ENCODE measurements at regions not wholly inside any gene's neighbourhood (a gene's known extent, or its start where the extent isn't known, plus 50 kb on each side); places are given as distances from the start of the nearest gene placed in this dataset.

DNA sequence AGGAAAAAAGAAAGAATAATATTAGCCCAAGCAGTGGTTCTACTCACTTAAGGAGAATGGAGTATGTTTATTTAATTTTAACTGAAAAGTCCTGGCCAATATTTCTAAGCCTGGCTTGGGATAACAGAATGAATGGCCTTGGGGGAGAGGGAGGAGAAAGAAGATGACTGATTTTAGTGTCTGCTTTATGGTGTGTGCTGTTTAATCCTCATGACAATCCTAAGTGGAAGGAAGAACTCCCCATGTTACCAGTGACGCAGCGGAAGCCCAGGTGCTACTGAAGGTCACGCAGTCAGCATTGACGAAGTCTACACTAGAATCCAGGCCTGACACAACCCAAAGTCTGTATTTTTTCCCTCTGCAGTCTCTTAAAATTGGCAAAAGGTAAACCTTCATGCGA is 50.5 kb downstream of the PALM2AKAP2 start:
- DNase-seq: no peak

GRCh38 chr9:109831998-109832658 is 52.1 kb downstream of the PALM2AKAP2 start:
- no peak for DNase-seq

DNA sequence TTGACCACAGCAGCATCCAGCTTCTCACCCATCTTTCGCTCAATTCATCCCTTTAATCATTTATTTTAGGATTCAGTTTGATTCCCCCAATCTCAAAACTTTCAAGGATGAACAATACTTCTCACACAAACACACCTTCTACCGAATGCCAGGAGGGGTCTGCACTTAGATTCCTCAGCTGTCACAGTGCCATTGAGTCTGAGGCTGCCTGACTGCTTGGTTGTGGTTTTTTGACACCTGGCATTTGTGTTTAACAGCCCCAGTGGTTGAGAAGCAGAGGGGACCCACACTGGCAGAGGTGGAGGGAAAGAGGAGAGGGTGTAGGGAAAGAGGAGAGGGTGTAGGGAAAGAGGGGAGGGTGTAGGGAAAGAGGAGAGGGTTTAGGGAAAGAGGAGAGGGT is 54.9 kb downstream of the PALM2AKAP2 start:
- DNase-seq: no peak

DNA sequence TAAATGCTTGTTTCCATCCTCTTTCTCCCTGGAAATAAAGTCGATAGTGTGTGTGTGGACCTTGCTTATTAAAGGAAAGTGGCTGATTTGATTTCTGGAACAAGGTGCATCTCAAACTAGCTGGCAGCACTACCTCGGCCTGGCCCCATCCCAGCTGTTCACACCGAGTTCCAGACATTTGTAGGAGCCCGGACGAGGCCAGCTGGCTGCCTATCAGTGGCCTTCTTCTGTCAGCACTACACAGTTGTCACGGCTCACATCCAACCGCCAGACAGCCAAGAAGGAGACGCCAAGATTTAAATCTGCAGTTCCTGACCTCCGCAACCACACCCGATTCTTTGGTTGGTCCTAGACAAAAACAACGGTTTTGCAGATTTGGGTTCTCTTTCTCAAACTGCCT is 63.6 kb downstream of the PALM2AKAP2 start:
- no peak for DNase-seq

- no peak for DNase-seq
Observed at GRCh38 chr9:109845226-109845625, 65.2 kb downstream of the PALM2AKAP2 start.

DNA sequence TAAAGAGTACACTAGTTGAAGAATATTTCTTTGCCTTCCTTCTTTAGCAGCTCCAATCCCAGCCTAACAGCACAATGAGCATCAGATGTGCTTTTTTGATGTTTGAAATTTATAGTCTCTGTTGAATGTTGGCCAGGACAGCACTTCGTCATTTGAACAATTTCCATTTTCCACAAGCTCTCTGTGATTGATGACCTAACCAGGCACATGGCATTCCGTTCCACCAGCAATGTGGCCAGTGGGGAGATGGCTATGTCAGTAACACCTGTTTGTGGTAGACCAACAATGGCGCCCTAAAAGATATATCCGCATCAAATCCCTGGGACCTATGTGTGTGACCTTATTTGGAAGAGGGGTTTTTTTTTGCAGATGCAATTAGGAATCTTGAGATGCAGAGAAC is 66.8 kb downstream of the PALM2AKAP2 start:
- no peak for DNase-seq

GRCh38 chr9:109852556-109852955 is 72.6 kb downstream of the PALM2AKAP2 start:
- no peak for DNase-seq

DNA sequence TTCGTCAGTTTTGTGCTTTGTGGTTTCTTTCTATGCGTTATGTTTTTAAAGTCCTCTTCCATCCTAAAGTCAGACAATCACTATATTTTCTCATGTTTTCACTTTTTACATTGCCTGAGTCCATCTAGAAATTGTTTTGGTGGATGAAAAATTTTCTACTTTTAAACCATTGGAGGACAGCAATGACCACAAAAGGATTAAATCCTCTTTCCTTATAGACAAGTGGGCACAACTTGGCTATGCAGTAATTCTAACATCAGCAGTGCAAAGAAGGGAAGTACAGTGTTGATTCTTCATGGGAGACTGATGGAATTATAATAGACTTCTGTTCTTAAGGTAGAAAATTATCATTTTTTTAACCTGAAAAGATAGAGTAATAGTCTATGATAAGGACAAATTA is 75.5 kb downstream of the PALM2AKAP2 start:
- no peak for DNase-seq

DNA sequence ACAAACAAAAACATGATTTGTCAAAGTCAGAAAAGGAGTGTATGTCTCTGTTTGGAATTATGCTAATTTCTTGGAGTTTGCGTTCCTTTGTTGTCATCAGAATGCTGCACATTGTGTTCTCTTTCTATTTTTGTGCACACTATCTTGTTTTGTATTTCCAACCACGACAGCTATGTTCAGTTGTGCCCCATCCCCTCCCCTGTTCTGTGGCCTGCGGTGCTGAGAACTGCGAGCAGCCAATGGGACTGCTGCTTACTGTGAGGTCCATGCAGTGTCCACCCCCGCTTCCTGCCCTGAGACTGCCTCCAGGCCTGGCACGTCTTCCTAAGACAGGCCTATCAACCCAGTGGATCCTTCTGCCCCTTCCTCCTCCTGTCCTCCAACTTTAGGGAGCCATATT is 76.8 kb downstream of the PALM2AKAP2 start:
- no peak for DNase-seq

DNA sequence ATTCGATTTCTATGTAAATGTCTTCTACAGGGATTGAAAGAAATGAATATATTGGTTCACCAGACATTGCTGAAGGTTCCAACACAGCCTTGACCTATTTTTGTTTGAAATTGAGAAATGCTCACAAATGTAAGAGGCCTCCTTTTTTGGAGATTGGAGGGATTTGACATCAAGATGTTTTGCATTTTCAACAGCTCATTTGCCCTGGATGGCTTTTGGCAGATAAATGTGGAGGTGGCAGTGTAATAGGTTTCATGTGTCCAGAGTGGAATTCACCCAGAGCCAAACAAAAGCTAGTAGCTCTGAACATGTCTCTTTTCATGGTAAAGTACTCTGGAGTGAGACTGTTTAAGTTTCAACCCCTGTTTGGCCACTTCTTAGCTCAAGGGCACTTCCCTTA is 77.3 kb downstream of the PALM2AKAP2 start:
- DNase-seq: no peak

DNA sequence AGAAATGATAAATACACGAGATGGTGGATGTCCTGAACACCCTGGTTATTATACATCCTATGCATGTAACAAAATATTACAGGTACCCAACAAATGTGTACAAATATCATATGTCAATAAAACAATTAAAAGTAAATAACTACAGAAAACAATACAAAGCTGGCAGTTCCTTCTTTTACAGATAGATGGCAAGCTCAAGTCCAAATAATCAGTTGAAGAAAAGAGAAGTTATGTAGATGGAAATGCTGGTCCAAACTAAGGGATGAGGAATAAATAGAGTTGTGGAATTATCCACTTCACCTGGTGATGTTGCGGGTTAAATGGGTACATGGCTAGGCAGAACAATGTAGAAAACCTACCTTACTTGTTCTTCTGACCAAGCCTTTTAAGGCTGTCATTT is 79.4 kb downstream of the PALM2AKAP2 start:
- no peak for DNase-seq

GRCh38 chr9:109860521-109860920 is 80.5 kb downstream of the PALM2AKAP2 start:
- no peak for DNase-seq

DNA sequence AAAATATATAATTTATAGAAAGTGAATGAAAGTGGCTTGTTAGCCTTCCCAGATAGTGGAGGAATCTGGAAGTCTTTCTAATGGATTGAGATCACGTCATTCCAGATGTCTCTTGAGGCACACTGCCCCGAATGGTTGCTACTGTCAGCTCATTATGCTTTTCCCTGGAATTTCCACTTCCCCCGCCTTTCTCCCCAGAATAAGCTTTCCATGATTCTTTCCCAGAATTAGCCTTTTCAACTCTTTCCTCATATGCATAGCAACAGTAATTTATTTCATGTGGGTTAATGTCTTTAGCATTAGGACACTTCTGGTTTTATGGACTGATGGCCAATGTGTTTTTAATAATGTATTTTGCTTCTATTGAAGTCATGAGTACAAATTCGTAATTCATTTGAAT is 81.5 kb downstream of the PALM2AKAP2 start:
- no peak for DNase-seq

DNA sequence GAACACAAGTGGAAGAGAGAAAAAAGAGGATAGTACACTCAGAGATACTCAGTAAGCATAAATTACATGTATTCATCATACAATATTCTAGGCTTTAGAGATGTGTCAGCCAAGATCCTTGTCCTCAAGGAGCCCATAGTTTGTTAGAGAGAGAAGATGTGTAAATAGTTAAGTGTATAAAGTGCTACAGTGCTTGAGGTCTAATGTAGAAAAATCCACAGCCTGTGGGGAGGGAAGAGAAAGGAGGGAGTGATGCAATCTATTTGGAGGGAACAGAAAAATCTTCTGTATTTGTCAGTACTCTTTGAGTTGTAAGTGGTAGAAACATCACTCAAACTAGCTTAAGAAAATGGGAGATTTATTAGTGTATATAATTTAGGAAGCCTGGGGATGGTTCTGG is 81.9 kb downstream of the PALM2AKAP2 start:
- DNase-seq: no peak

GRCh38 chr9:109862452-109862851 is 82.5 kb downstream of the PALM2AKAP2 start:
- DNase-seq: no peak

GRCh38 chr9:109863961-109864360 is 84.0 kb downstream of the PALM2AKAP2 start:
- no peak for DNase-seq

GRCh38 chr9:109865521-109865920 is 85.5 kb downstream of the PALM2AKAP2 start:
- no peak for DNase-seq

GRCh38 chr9:109868207-109868606 is 88.2 kb downstream of the PALM2AKAP2 start:
- DNase-seq: no peak

GRCh38 chr9:109868722-109869121 is 88.7 kb downstream of the PALM2AKAP2 start:
- no peak for DNase-seq

DNA sequence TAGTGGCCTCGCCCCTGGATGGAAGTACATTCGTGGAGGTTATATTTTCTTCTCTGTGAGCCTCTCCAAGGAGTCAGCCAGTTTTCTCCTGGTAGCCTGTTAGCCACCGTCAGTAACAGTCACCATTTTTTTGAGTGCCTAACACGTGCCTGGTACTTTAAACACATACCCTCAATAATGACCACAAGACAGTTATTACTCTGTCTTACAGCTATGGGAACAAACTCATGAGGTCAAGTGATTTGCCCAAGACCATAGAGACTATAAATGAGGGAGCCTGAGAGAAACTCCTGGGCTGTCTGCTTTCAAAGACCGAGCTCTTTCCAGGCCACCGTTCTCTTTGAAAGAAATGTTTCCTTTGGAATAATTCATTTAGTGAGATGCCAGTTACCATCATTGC is 90.4 kb downstream of the PALM2AKAP2 start:
- no peak for DNase-seq

DNA sequence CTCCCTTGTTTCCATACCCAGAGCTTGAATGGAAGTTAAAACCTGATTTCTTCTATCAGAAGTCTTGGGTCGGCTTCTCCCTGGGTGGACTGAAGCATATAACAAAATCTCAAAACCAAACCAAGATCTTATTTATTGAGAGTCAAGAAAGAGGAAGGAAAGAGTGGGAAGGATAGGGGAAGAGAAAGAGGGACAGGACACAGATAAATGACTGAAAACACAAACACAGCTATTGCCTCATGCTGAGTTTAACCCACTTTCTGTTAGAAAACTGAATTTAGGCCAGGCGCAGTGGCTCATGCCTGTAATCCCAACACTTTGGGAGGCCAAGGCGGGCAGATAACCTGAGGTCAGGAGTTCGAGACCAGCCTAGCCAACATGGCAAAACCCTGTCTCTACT is 92.9 kb downstream of the PALM2AKAP2 start:
- DNase-seq: no peak

- no peak for DNase-seq
Observed at GRCh38 chr9:109875495-109876129, 95.6 kb downstream of the PALM2AKAP2 start.

DNA sequence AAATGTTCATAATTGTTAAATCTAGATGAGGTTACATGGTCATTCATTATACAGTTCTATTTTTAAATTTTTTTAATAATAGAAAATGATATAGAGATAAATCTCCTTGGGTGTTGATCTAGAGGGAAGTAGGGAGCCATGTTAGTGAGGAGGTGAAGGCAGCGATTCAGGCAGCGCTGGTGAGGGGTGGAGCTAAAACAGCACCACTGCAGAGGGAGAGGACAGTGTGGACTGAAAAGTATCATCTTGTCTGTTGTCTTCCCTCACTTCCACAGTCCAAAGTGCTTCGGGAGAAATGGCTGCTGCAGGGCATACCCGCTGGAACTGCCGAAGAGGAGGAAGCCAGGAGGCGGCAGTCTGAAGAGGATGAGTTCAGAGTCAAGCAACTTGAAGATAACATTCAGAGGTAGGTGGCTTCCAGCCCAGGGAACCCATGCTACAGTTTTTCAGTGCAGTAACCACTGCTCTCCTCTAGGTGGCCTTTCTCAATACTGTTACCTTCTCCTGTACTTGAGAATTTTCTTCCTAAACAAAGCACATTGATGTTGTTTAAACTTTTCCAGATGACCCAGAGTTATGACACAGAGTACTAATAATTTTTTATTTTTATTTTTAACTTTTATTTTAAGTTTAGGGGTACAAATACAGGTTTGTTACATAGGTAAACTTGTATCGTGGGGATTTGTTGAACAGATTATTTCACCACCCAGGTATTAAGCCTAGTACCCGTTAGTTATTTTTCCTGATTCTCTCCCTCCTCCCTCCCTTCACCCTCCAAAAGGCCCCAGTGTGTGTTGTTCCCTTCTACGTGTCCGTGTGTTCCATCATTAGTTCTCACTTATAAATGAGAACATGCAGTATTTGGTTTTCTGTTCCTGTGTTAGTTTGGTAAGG is 100.5 kb downstream of the PALM2AKAP2 start:
- no peak for DNase-seq

- DNase-seq: no peak
Observed at GRCh38 chr9:109883623-109884022, 103.6 kb downstream of the PALM2AKAP2 start.
